CD4-positive, alpha-beta T cell treated with Interleukin-12 subunit alpha and Interleukin-12 subunit beta, for 1 hour (primary cell): ENCODE measurements at regions not wholly inside any gene's neighbourhood (a gene's known extent, or its start where the extent isn't known, plus 50 kb on each side); places are given as distances from the start of the nearest gene placed in this dataset.

Source experiments
- DNase-seq: peaks from one replicate; pipeline ENCODE4 v3.0.0-alpha.2; 2020

DNA sequence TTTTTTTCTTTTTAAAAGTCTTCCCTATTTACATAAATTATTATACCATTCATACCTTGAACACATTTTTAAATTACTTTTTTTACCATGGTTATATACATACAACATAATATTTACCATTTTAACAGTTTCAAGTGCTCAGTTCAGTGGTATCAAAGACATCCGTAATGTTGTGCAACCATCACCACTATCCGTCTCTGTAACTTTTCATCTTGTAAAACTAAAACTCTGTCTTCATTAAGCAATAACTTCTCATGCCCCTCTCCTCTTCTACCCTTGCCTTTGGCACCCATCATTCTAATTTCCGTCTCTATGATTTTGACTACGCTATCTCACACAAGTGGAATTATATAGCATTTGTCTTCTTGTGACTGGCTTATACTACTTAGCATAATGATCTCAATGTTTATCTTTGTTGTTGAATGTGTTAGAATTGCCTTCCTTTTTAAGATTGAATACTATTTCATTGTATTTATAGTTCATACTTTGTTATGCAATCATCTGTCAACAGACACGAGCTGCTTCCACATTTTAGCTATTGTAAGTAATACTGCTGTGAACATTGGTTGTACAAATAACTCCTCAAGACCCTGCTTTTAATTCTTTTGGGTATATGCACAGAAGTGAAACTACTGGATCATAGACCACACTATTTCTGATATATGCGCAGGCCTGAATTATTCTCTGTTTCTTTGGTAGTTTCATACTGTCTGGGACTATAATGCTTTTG is 689.5 kb upstream of the NCAM2 start:
- no peak for DNase-seq

DNA sequence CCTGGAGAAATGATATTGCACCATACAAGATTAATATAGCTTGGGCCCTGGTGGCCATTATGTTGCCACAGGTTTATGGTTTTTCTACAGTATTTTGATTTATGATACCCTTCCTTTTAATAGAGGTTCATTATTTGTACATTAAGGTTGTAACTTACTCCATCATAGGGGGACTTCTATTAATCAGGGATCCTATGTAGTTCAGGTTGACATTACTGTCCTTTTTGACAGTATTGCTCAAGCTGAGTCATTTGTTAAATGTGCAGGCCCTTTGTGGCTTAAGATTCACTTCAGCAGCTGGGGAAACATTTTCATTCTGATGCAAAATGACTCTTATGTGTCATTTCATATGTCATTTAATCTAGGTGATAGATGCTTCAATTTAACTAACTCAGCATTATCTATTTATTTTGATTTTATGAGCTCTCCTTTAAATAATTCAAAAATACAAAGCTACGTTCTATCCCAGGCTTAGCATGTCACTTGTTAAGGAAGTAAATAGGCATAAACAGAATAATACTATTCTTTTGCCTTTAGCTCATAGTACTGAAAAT is 686.9 kb upstream of the NCAM2 start:
- no peak for DNase-seq

DNA sequence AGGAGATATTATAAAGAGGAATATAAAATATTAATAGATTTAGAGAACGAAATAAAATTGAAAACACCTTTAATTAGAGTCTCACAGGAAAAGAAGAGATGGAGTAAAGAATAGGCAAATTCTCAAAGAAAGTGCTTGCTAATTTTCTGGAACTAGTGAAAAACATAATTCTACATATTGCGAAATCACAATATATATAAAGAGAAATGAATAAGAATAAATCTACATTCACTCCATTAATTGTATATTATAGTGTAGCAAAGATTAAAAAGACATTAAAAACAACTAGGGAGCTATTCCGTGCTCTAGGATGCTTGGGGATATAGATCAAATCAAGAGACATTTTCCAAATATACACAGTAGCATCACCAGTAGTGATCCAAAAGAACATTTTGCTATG is 685.2 kb upstream of the NCAM2 start:
- no peak for DNase-seq

- DNase-seq: no peak
Observed at GRCh38 chr21:20315042-20315441, 683.2 kb upstream of the NCAM2 start.

GRCh38 chr21:20329636-20330035 is 668.6 kb upstream of the NCAM2 start:
- DNase-seq: no peak

GRCh38 chr21:20330652-20331051 is 667.6 kb upstream of the NCAM2 start:
- DNase-seq: no peak

DNA sequence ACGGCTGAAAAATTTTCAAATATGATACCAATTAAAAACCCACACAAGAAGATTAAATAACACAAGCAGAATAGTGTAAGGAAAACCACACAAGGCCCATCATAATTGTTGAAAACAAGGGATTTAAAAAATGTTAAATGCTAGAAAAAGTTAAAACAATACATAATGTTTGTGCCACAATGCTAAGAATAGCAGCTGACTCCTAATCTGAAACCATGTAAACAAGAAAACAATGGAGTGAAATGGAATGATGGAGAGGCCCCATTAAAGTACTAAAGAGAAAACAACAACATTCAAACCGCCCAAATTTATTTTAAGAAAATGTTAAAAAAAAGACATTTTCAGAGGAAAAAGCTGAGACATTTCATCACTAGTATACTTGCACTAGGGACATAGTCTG is 663.6 kb upstream of the NCAM2 start:
- DNase-seq: no peak

- no peak for DNase-seq
Observed at GRCh38 chr21:20341431-20341830, 656.8 kb upstream of the NCAM2 start.

GRCh38 chr21:20343186-20343585 is 655.0 kb upstream of the NCAM2 start:
- DNase-seq: no peak

GRCh38 chr21:20351138-20351537 is 647.1 kb upstream of the NCAM2 start:
- DNase-seq: no peak

DNA sequence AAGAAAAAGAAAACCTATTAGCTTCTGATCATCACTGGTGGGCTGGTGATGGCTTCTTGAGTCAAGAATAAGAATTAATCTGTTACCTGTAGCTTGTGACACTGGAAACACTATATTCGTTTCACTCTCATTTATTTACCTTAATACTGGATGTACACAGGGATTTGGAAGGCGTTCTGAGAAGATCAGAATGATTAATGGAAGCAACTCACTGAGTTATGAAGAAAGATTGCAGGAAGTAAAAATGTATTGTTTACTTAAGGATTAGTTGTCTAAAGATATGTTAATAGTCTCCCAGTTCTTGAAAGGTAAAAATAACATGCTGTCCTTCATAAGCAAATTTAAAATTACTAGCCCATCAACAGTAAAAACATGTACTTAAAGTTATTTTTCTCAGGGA is 644.9 kb upstream of the NCAM2 start:
- no peak for DNase-seq

DNA sequence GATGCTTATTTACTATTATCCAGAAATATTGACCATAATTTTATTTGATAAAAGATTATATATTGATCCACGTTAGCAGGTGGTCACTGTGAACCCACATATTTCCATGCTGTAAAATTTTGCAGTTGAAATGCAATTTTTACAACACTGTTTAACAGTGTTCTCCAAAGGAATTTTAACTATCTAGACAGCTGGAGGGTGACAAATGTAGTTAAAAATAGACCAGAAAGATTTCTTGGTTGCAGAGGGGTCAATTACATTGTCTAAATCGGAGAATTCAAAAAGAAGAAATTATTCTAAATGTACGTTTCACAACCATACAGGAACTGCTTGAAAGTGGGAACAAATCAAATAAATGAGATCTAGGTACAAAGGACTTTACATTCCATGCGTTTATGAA is 625.2 kb upstream of the NCAM2 start:
- no peak for DNase-seq

DNA sequence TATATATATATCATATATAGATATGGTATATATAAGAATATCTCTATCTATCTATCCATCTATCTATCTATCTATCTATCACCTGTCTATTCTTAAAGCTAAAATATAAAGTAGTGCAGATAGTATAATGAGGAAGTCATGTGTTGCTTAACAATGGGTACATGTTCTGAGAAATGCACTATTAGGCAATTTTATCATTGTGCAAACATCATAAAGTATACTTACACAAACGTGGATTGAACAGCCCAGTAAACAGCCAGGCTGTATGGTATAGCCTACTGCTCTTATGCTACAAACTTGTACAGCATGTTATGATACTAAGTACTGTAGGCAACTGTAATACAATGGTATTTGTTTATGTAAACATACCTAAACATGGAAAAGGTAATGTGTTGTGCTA is 621.0 kb upstream of the NCAM2 start:
- no peak for DNase-seq

- DNase-seq: no peak
Observed at GRCh38 chr21:20388400-20388799, 609.8 kb upstream of the NCAM2 start.

DNA sequence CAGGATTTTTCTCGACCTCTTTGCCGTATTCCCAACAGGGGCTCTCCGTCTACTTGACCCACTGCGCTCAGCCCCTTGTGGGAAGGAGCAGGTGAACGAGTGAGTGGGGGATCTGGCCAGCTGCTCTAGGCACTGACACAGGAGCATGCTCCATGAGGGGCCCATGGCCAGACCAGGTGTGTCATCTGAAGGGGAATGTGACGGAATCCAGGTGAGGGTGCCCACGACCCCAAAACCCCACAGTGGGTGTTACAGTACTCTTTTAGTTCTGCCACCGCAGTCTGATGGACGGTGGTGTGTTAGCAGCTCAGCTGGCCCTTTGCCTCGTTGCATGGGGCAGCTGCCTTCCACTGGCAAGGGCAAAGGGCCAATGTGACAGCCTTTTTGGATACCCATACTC is 601.4 kb upstream of the NCAM2 start:
- no peak for DNase-seq

- DNase-seq: no peak
Observed at GRCh38 chr21:20404915-20405314, 593.3 kb upstream of the NCAM2 start.

- DNase-seq: no peak
Observed at GRCh38 chr21:20418353-20418752, 579.9 kb upstream of the NCAM2 start.

GRCh38 chr21:20419772-20420171 is 578.4 kb upstream of the NCAM2 start:
- DNase-seq: no peak

GRCh38 chr21:20424943-20425342 is 573.3 kb upstream of the NCAM2 start:
- DNase-seq: no peak

GRCh38 chr21:20425856-20426255 is 572.4 kb upstream of the NCAM2 start:
- DNase-seq: no peak

DNA sequence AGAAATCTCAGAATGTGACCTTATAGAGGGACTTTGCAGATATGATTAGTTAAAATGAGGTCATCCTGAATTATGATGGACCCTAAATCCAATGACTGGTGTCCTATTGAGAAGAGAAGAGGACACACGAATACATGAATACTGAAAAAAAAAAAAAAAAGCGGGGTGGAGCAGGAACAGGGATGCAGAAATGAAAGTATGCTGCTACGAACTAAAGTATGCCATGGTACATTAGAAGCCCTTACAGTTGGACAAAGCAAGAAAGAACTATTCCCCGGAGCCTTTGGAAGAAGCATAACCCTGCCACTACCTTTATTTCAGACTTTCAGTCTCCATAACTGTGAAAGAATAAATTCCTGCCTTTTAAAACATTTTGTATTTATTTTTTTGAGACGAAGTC is 557.9 kb upstream of the NCAM2 start:
- DNase-seq: no peak

DNA sequence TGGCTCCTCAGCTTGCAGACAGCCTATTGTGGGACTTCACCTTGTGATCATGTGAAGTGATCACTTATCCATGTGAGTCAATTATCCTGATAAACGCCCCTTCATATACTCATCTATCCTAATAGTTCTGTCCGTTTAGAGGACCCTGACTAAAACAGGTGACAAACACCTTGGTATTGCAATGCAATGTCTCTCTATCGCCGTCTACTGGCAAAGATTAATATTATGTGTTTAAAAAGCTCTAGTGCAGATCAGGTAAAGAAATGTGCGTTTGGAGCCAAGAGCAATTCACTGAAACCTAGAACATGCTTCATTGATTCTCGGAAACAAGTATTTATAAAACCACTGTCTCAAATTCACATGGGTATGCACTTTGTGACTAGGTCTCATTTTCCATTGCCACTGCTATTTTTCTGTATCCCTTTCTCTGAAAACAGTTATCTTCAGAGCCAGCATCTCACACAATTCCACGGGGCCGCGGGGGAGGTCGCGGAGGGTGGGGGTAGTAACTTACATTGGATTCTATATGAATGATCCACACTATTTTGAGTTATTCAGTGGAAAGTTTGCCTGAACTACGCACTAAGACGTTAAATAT is 554.6 kb upstream of the NCAM2 start:
- no peak for DNase-seq

- DNase-seq: no peak
Observed at GRCh38 chr21:20445971-20446370, 552.2 kb upstream of the NCAM2 start.

- DNase-seq: no peak
Observed at GRCh38 chr21:20451046-20451445, 547.2 kb upstream of the NCAM2 start.

DNA sequence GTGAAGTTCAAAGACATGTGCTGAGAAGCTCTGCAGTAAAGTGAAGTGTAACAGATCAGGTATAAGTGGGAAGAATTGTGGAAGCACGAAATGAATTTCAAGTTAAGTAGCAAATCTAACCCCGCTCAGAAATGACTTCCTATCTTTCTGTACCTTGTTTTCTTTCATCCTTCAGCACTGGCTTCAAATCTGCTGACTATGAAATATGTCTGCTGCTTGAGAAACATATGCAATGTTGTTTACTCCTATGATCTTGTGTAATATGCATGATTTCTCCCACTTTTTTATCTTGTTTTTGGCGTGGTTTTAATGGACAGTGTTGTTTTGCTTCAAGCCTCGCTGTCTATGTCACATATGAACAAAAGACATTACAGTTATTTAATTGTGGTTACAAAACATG is 545.3 kb upstream of the NCAM2 start:
- no peak for DNase-seq
